H54 (cell line): ENCODE measurements at regions not wholly inside any gene's neighbourhood (a gene's known extent, or its start where the extent isn't known, plus 50 kb on each side); places are given as distances from the start of the nearest gene placed in this dataset.
"Not testable (repeated sequence)": the region's sequence is repeated elsewhere in the genome, so short reads cannot be mapped to it uniquely, and the experiment has no call there.

ENCODE experiments used
- DNase-seq: peaks from one replicate; pipeline ENCODE4 v3.0.0; 2011; ENCODE audit warnings: low spot score, mixed read lengths; ENCODE audit not compliant: insufficient read length
- FAIRE-seq: peaks from 3 replicates; lab custom pipeline; 2011; peaks lifted over from hg19 to GRCh38; lab: Jason Lieb, UNC
- POLR2A ChIP-seq: IDR thresholded peaks from 2 replicates; pipeline ENCODE4 v1.6.1; 2011; ENCODE audit warnings: low read depth, mild to moderate bottlenecking, low read length

DNA sequence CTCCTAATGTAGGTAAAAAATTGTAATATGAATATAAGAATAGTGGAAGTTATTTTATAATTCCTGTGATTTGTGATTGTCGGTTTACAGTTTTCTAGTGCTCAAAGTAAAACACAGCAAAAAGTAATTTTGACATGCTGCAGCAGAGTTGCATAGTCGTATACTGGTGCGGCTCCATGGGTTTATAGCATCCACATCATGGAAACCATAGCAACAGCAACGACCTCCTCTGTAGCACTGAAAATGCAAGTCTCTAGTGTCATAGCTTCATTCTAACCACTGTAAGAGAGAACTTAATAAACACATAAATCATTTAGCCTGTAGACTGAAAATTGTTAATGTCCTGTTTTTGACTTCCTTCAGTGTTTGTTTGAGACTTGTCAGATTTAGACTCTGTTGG, 574.3 kb downstream of the KCNH5 start:
- TF ChIP-seq POLR2A = no peak
- DNase-seq = no peak
- FAIRE-seq = no peak

DNA sequence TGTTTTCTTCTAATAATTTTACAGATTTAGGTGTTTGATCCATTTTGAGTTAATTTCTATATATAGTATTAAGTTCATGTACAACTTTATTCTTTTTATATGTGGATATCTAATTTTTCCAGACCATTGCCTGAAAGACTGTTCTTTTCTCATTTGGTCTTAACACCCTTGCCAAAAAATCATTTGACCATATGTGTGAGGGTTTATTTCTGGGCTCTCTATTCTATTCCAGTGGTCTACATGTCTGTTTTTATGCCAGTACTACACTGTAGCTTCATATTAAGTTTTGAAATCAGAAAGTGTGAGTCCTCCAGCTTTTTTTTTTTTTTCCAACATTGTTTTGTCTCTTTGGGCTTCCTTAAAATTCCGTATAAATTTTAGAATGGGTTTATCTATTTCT, 554.1 kb downstream of the KCNH5 start:
- DNase-seq = no peak
- TF ChIP-seq POLR2A = no peak
- FAIRE-seq = no peak

DNA sequence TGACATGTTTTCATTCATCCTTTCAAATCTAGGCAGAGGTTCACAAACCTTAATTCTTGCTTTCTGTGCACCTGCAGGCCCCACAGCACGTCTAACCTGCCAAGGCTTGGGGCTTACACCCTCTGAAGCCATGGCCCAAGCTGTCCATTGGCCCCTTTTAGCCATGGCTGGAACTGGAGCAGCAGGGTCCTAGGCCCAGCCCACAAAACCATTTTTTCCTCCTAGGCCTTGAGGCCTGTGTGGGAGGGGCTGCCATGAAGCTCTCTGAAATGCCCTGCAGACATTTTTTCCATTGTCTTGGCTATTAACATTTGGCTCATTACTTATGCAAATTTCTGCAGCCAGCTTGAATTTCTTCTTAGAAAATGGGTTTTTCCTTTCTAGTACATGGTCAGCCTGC, 547.5 kb downstream of the KCNH5 start:
- TF ChIP-seq POLR2A = no peak
- FAIRE-seq = no peak
- no peak for DNase-seq

DNA sequence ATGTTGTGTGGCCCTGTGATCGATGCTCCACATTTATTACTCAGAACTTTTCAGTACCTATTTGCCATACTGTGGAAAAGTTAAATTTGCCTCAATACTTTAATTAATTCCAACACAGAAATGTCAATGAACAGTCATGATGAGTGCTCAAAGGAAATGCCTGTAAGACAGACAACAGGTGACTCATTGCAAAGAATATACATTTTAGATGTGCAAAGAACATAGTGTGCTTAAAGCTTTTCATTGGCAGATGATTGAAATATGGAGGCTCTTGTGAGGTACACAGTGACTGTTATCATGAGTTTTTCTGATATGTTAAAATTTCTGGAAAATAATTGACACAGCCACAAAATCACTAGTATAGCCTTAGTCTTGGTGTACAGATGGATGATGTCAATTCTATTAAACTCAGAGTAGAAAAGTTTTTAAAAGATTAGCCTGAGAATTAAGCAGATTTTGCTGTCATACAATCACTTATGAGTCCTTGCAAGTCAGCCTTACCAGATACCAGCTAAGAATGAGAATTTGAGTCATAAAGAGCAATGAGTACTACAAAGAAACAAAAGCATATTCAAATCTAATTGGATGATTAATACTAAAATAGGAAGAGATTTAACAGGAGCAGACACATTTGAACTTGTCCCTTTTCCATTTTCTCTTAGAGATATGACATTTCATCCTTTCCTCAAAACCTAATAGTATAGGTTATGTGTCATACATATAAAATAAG, 544.1 kb downstream of the KCNH5 start:
- no peak for TF ChIP-seq POLR2A
- FAIRE-seq (no peak), DNase-seq (no peak)

DNA sequence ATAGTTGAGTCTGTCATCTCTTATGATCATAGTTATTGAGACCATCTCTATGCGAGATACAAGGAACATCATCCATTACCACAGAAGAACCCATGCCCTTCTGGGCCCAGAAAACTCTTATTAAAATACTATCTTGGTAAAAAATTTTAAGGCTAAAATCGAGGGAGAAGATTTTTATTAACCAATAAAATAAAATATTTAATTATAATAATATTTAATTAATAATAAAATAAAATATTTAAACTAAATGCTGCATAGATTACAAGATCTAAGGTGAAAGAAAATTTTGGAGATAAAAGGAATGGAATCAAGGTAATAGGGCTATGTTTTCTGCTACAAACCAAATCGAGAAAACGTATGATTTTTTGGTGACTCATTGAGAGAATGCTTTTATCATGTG, 540.2 kb downstream of the KCNH5 start:
- FAIRE-seq (no peak), DNase-seq (no peak)
- TF ChIP-seq POLR2A = no peak

DNA sequence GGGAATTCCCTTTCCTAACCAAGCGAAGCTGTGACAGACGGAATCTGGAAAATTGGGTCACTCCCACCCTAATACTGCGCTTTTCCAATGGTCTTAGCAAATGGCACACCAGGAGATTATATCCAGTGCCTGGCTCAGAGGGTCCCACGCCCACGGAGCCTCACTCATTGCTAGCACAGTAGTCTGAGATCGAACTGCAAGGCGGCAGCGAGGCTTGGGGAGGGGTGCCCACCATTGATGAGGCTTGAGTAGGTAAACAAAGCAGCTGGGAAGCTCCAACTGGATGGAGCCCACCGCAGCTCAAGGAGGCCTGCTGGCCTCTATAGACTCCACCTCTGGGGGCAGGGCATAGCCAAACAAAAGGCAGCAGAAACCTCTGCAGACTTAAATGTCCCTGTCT, 523.9 kb downstream of the KCNH5 start:
- not testable (repeated sequence) for FAIRE-seq, DNase-seq

DNA sequence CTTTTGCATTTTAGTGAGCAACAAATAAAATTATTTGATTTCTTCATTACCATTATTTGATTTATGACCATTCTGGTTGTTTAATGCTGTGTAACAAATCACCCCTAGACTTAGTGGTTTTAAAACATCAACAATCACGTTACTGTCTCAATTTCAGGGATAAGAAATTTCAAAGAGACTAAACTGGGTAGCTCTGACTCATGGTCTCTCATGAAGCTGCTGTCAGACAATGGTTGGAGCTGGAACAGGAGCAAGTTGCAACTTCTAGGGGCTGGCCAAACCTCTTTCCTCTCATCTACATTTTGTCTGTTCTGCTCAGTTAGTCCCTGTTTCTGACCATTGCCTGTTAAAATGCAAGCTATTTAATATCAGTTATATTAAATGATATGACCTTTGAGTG, 517.0 kb downstream of the KCNH5 start:
- no peak for DNase-seq
- no peak for FAIRE-seq
- TF ChIP-seq POLR2A = no peak

DNA sequence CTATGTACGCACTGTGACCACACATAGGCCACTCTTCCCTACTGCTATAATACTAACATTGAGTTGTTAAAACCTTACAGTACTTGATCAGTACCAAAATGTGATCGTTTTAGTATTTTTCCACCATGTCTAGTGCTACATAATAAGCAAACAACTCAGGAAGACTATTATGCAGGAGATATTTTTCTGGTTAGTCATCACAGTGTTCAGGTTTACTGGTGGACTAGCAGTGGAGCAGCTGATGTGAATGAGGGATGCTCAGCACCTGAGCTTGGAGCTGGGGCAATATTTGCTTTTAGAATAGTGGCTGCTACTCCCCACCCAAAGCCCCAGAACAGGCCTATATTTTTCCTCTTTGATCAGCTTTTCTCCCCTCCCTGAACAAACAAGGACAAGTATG, 513.1 kb downstream of the KCNH5 start:
- no peak for FAIRE-seq
- TF ChIP-seq POLR2A = no peak
- DNase-seq = peak; percentile 0

DNA sequence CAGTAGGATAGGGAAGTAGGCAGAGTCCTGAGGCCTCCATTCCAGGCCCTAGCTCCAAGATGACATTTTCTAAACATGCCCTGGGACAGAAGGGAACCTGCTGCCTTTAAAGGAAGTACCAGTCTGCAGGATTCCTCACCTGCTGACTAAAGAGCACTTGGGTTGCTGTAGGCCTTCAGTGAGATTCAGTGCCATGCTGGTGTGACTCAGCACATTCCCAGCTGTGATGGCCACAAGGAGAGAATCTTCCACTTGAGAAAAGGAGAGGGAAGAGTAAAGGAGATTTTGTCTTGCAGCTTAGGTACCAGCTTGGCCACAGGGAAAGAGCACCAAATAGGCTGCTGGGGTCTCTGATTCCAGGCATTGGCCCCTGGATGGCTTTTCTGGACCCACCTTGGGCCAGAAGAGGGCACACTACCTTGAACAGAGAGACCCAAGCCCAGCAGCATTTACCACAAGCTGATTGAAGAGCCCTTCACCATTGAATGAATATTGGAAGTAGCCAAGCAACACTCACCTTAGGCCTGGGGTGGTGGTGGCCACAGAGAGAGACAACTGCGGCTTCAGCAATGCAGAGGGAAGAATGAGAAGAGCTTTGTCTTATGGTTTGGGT, 498.3 kb downstream of the KCNH5 start:
- no peak for DNase-seq
- TF ChIP-seq POLR2A = no peak
- FAIRE-seq = no peak

DNA sequence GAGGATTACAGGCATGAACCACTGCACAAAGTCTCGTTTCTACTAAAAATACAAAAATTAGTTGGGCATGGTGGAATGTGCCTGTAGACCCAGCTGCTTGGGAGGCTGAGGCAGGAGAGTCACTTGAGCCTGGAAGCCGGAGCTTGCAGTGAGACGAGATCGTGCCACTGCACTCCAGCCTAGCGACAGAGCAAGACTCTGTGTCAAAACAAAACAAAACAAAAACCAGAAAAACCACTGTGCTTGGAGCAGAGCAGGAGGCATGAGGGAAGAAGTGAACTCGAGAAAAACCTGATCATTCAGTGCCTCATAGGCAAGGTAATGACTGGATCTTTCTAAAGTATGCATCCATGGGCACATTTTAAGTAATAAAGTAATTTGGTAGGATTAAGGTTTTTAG, 487.8 kb downstream of the KCNH5 start:
- FAIRE-seq = no peak
- TF ChIP-seq POLR2A = no peak
- DNase-seq = no peak

DNA sequence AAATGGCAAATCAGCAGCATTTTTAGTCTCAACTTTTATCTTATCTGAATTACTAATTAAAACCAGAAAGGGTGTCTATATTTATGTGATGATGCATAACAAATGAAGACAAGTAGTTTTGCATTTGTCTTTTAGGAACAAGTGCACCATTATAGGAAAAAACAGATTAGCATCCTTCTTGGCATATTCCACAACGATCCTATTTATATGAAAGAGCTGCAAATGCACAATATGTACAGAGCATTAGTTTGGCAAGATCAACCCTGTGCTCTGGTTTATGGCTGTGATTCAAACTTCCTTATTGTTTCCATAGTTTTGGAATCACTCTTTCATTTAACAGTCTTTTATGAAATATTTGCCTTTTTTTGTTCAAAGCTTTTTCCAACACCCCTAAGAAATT, 486.8 kb downstream of the KCNH5 start:
- FAIRE-seq = no peak
- no peak for DNase-seq
- TF ChIP-seq POLR2A = no peak

DNA sequence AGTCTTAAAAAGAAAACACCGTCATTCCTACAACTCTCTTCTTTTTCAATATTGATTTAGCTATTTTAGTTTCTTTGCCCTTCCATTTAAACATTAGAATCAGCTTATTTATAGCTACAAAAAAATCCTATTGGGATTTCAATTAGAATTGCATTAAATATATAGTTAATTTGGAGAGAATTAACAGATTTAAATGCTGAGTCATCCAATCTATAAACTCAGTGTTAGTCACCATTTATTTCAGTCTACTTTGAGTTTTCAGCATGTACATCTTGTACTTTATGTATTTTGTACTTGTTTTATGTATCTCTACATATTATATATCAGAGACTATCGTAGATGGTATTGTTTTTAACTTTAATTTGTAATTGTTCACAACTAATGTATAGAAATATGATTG, 460.0 kb downstream of the KCNH5 start:
- FAIRE-seq = no peak
- no peak for TF ChIP-seq POLR2A
- DNase-seq = no peak

DNA sequence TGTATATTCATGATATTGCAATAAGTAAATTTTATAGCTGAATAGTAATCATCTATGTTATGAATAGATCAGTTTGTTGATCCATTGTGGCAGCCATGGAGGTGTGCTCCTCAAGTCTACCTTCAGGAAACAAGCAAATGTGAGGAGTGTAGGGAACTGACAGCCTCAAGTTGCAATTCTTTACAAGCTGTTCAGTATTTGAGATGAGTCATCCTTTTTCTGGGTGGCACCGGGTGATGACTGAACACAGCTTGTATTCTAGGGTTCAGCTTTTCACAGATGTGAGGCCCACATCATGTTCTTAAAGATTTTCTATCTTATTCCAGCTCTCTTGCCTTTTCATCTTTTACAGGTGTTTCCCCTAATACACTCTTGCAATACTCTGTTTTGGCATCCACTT, 452.4 kb downstream of the KCNH5 start:
- no peak for TF ChIP-seq POLR2A
- no peak for DNase-seq

DNA sequence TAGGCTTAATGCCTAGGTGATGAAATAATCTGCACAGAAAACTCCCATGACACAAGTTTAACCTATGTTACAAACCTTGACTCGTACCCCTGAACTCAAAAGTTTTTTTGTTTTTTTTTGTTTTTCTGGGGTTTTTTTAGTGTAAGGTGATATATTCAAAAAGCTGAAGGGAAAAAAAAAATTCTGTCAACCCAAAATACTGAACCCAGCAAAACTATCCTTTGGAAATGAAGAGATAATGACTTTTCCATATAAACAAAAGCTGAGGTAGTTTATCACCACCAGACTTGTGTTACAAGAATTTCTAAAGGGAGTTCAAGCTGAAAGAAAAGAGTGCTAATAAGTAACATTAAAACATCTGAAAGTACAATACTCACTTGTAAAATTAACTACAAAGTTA, 448.1 kb downstream of the KCNH5 start:
- TF ChIP-seq POLR2A = no peak
- FAIRE-seq (no peak), DNase-seq (no peak)

More for the DNA sequence above, 452.4 kb downstream of the KCNH5 start:
- peak; percentile 77 for FAIRE-seq
